ENCODE measurements at regions not wholly inside any gene's neighbourhood (a gene's known extent, or its start where the extent isn't known, plus 50 kb on each side); places are given as distances from the start of the nearest gene placed in this dataset.

DNA sequence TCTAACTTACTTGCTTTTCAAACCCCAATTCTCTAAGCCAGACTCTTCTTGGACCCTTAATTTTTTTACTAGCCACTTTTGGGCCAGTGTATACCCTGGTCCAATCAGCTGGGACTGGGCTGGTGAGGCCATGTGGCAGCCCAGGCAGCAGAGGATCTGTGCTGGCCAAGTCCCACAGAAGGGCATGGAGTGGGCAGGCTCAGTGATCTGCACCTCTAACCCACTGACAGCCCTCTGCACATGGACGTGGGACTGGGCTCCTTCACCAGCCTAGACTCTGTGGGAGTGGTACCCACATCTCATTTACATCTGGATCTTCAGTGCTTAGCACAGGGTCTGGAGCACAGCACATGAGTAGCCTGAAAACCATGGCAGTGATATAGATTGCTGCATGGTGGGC, 56.1 kb upstream of the PRR23C start:
- H3K9ac ChIP-seq (ENCODE audit: low read length): no peak overlapping the region
- TF ChIP-seq EZH2phosphoT487 (IDR thresholded peaks at IDR 0.05; ENCODE audit: low read depth): no peak
- TF ChIP-seq, protein P1, sequence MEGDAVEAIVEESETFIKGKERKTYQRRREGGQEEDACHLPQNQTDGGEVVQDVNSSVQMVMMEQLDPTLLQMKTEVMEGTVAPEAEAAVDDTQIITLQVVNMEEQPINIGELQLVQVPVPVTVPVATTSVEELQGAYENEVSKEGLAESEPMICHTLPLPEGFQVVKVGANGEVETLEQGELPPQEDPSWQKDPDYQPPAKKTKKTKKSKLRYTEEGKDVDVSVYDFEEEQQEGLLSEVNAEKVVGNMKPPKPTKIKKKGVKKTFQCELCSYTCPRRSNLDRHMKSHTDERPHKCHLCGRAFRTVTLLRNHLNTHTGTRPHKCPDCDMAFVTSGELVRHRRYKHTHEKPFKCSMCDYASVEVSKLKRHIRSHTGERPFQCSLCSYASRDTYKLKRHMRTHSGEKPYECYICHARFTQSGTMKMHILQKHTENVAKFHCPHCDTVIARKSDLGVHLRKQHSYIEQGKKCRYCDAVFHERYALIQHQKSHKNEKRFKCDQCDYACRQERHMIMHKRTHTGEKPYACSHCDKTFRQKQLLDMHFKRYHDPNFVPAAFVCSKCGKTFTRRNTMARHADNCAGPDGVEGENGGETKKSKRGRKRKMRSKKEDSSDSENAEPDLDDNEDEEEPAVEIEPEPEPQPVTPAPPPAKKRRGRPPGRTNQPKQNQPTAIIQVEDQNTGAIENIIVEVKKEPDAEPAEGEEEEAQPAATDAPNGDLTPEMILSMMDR (IDR thresholded peaks at IDR 0.05; ENCODE audit: low read depth, low read length): no peak
- H3K79me2 ChIP-seq (ENCODE audit: low read length): no peaks in the 10 kb centered on the region
- H3K4me3 ChIP-seq (ENCODE audit: low read length): no peak overlapping the region
- no peak overlapping the region for H2AFZ ChIP-seq (ENCODE audit: low read depth, low read length)
- H3K27me3 ChIP-seq (ENCODE audit: low read depth, low read length): peaks cover 11% of the 10 kb centered on the region; the same call in 1 of the 2 replicates
- no peak overlapping the region for H3K4me2 ChIP-seq (ENCODE audit: low read length)
- no peaks in the 10 kb centered on the region for H4K20me1 ChIP-seq (ENCODE audit: insufficient read depth, low read length)
- no peaks in the 10 kb centered on the region for H3K36me3 ChIP-seq (replicated peaks; ENCODE audit: low read depth, low read length)
- H3K9me3 ChIP-seq (ENCODE audit: insufficient read depth, low read length): no peaks in the 10 kb centered on the region
- H3K4me1 ChIP-seq (ENCODE audit: low read length): no peaks in the 10 kb centered on the region
- H3K27ac ChIP-seq (ENCODE audit: low read length): no peak overlapping the region

DNA sequence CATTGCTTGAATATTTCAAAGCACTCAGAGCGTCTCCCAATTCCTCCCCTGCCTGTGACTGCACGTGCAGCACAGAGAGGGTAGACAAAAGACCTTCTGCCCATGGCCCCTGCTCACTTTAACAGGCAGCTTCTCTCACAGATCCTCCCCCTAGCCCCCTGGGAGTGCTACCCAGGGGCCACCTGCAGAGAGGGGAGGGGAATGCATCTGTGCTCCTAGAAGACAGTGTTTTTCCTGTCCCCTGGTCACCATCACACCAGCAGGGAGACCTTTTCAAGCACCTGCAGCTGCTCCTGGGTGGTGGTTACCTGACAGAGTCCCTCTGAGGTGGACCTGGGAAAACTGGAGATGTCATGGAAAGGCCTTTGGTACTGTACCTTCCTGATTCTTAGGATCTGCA, 56.7 kb upstream of the PRR23C start:
- Histone ChIP-seq H3K36me3 (replicated peaks; ENCODE audit: low read depth, low read length) (no peaks in the 10 kb centered on the region), H3K9ac (ENCODE audit: low read length) (no peak overlapping the region), H3K4me2 (ENCODE audit: low read length) (no peak overlapping the region), H2AFZ (ENCODE audit: low read depth, low read length) (no peak overlapping the region), H3K4me1 (ENCODE audit: low read length) (no peaks in the 10 kb centered on the region), H3K79me2 (ENCODE audit: low read length) (no peaks in the 10 kb centered on the region), H3K27me3 (ENCODE audit: low read depth, low read length) (peaks cover 11% of the 10 kb centered on the region; the same call in 1 of the 2 replicates), H4K20me1 (ENCODE audit: insufficient read depth, low read length) (no peaks in the 10 kb centered on the region), H3K4me3 (ENCODE audit: low read length) (no peak overlapping the region), H3K27ac (ENCODE audit: low read length) (no peak overlapping the region), H3K9me3 (ENCODE audit: insufficient read depth, low read length) (no peaks in the 10 kb centered on the region)
- TF ChIP-seq, protein P1 (IDR thresholded peaks at IDR 0.05; ENCODE audit: low read depth, low read length): no peak

DNA sequence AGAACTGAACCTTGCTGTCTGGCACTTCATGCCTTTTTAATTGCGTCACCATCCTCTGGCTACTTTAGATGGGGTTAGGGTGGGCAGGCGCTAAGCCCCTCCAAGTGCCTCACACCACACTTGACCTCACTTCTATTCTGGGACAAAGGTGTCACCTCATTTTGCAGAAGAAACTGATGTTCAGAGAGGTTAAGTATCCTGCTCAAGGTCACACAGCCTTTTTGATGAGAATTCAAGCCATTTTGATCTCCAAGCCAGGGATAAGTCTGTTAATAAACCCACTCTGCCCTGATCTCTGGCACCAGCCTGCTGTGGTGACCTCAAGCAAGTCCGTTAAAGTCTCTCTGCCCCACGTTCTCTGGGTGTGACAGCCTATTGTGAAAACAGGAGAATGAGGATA, 58.8 kb upstream of the PRR23C start:
- Histone ChIP-seq H3K4me1 (ENCODE audit: low read length) (no peaks in the 10 kb centered on the region), H3K9me3 (ENCODE audit: insufficient read depth, low read length) (no peaks in the 10 kb centered on the region), H2AFZ (ENCODE audit: low read depth, low read length) (no peak overlapping the region), H4K20me1 (ENCODE audit: insufficient read depth, low read length) (no peaks in the 10 kb centered on the region), H3K27me3 (ENCODE audit: low read depth, low read length) (peaks cover 15% of the 10 kb centered on the region; the same call in 1 of the 2 replicates), H3K9ac (ENCODE audit: low read length) (no peak overlapping the region), H3K36me3 (replicated peaks; ENCODE audit: low read depth, low read length) (no peaks in the 10 kb centered on the region), H3K4me2 (ENCODE audit: low read length) (no peak overlapping the region), H3K4me3 (ENCODE audit: low read length) (no peak overlapping the region), H3K79me2 (ENCODE audit: low read length) (no peaks in the 10 kb centered on the region), H3K27ac (ENCODE audit: low read length) (no peak overlapping the region)
- TF ChIP-seq, protein P1 (IDR thresholded peaks at IDR 0.05; ENCODE audit: low read depth, low read length): no peak
- TF ChIP-seq EZH2phosphoT487 (IDR thresholded peaks at IDR 0.05; ENCODE audit: low read depth): no peak

DNA sequence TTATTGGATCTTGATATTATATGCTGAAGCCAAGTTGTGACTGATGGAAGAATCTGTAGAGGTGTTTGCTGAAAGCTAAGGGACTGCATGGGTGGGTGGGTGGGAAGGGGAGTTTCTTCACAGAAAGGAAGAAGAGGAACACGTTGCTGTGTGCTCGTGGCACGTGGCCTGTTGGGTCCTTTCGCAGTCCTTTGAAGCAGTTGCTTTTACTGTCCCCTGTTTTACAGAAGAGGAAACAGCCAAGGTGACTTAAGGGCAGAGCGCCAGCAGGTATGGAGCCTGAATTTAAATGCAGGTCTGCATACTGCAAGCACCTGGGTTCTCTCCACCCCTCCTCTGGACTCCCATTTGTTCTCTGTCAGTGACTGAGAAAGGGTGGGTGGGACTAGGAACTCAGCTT, 59.4 kb upstream of the PRR23C start:
- H3K4me3 ChIP-seq (ENCODE audit: low read length): no peak overlapping the region
- no peak overlapping the region for H2AFZ ChIP-seq (ENCODE audit: low read depth, low read length)
- no peaks in the 10 kb centered on the region for H3K79me2 ChIP-seq (ENCODE audit: low read length)
- no peaks in the 10 kb centered on the region for H3K36me3 ChIP-seq (replicated peaks; ENCODE audit: low read depth, low read length)
- H3K27me3 ChIP-seq (ENCODE audit: low read depth, low read length): peaks cover 15% of the 10 kb centered on the region; the same call in 1 of the 2 replicates
- H3K9ac ChIP-seq (ENCODE audit: low read length): no peak overlapping the region
- no peaks in the 10 kb centered on the region for H3K4me1 ChIP-seq (ENCODE audit: low read length)
- no peaks in the 10 kb centered on the region for H4K20me1 ChIP-seq (ENCODE audit: insufficient read depth, low read length)
- no peak overlapping the region for H3K27ac ChIP-seq (ENCODE audit: low read length)
- H3K4me2 ChIP-seq (ENCODE audit: low read length): no peak overlapping the region
- no peaks in the 10 kb centered on the region for H3K9me3 ChIP-seq (ENCODE audit: insufficient read depth, low read length)
- TF ChIP-seq, protein P1 (IDR thresholded peaks at IDR 0.05; ENCODE audit: low read depth, low read length): no peak
- TF ChIP-seq EZH2phosphoT487 (IDR thresholded peaks at IDR 0.05; ENCODE audit: low read depth): no peak

Measured in OCI-LY3 (cell line).